ENCODE measurements at regions not wholly inside any gene's neighbourhood (a gene's known extent, or its start where the extent isn't known, plus 50 kb on each side); places are given as distances from the start of the nearest gene placed in this dataset.

DNA sequence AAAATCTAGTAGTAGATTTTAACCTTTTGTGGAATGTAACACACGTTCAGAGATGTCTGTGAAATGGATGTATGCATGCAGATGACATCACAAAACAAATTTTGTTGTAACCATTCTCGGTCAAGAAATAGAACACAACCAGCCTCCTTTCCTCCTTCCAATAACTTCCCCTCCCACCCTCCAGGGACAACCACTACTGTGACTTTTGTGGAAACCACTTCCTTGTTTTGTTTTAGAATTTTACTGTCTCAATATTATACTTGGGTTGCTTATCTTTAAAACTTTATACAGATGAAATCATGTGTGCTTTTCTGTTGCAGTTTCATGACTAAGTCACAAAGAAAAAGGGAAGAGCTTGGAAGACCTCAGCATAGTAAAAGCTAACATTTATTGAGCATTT is 189.4 kb upstream of the NCAM1 start:
- WGBS, 2 experiments, result 88 to 91% methylated on average over 1 to 2 of the region's 2 CpGs
- no peaks in the 10 kb centered on the region for H3K4me1 ChIP-seq (ENCODE audit: control insufficient read depth, insufficient read depth, low read length)
- no peaks in the 10 kb centered on the region for H3K27me3 ChIP-seq (ENCODE audit: control insufficient read depth, insufficient read depth, low read length, poor library complexity, severe bottlenecking)
- no peaks in the 10 kb centered on the region for H3K36me3 ChIP-seq (ENCODE audit: control insufficient read depth, insufficient read depth, low read length)
- no peaks in the 10 kb centered on the region for H3K9me3 ChIP-seq (ENCODE audit: control insufficient read depth, low read length)
- H3K27ac ChIP-seq (ENCODE audit: insufficient read depth, low read depth, low read length, poor library complexity, severe bottlenecking), result no peak overlapping the region
- no peak overlapping the region for H3K4me3 ChIP-seq (ENCODE audit: insufficient read depth, low read depth, low read length)

DNA sequence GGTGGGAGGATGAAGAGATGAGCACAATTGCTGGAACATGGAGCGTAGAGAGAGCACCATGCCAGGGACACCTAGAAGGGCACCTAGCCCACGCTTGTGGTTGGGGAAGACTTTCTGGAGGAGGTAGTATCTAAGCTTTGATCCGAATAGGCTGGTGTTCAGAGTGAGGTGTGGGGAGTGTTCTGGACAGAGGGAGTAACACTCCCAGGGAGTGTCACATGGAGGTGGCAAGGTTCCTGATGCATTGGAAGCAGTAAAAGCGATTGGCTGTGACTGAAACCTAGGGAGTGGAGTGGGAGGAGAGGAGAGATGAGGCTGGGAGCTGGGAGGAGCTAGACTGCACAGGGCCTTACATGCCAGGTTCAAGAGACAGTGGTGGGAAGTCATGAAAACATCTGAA is 188.0 kb upstream of the NCAM1 start:
- Histone ChIP-seq H3K27ac (ENCODE audit: insufficient read depth, low read depth, low read length, poor library complexity, severe bottlenecking) (no peak overlapping the region), H3K4me3 (ENCODE audit: insufficient read depth, low read depth, low read length) (no peak overlapping the region), H3K27me3 (ENCODE audit: control insufficient read depth, insufficient read depth, low read length, poor library complexity, severe bottlenecking) (no peaks in the 10 kb centered on the region), H3K36me3 (ENCODE audit: control insufficient read depth, insufficient read depth, low read length) (no peaks in the 10 kb centered on the region), H3K9me3 (ENCODE audit: control insufficient read depth, low read length) (no peaks in the 10 kb centered on the region), H3K4me1 (ENCODE audit: control insufficient read depth, insufficient read depth, low read length) (no peaks in the 10 kb centered on the region)
- WGBS, 2 experiments, result 88 to 90% methylated on average over 4 of the region's 4 CpGs

- H3K9me3 ChIP-seq (ENCODE audit: control insufficient read depth, low read length), result no peaks in the 10 kb centered on the region
- H3K27ac ChIP-seq (ENCODE audit: insufficient read depth, low read depth, low read length, poor library complexity, severe bottlenecking), result no peak overlapping the region
- no peak overlapping the region for H3K4me3 ChIP-seq (ENCODE audit: insufficient read depth, low read depth, low read length)
- H3K36me3 ChIP-seq (ENCODE audit: control insufficient read depth, insufficient read depth, low read length), result no peaks in the 10 kb centered on the region
- no peaks in the 10 kb centered on the region for H3K4me1 ChIP-seq (ENCODE audit: control insufficient read depth, insufficient read depth, low read length)
- H3K27me3 ChIP-seq (ENCODE audit: control insufficient read depth, insufficient read depth, low read length, poor library complexity, severe bottlenecking), result no peaks in the 10 kb centered on the region
- 94% methylated on average over 5 of the region's 5 CpGs for WGBS, 2 experiments
Measured at GRCh38 chr11:112776834-112777233, 184.4 kb upstream of the NCAM1 start.

- H3K9me3 ChIP-seq (ENCODE audit: control insufficient read depth, low read length), result no peaks in the 10 kb centered on the region
- H3K4me3 ChIP-seq (ENCODE audit: insufficient read depth, low read depth, low read length), result no peak overlapping the region
- no peaks in the 10 kb centered on the region for H3K27me3 ChIP-seq (ENCODE audit: control insufficient read depth, insufficient read depth, low read length, poor library complexity, severe bottlenecking)
- H3K4me1 ChIP-seq (ENCODE audit: control insufficient read depth, insufficient read depth, low read length), result no peaks in the 10 kb centered on the region
- no peak overlapping the region for H3K27ac ChIP-seq (ENCODE audit: insufficient read depth, low read depth, low read length, poor library complexity, severe bottlenecking)
- WGBS, 2 experiments, result 68 to 78% methylated on average over 12 of the region's 12 CpGs
- H3K36me3 ChIP-seq (ENCODE audit: control insufficient read depth, insufficient read depth, low read length), result no peaks in the 10 kb centered on the region
Measured at GRCh38 chr11:112777283-112777751, 183.9 kb upstream of the NCAM1 start.

GRCh38 chr11:112778091-112778876 is 182.9 kb upstream of the NCAM1 start:
- no peaks in the 10 kb centered on the region for H3K9me3 ChIP-seq (ENCODE audit: control insufficient read depth, low read length)
- H3K36me3 ChIP-seq (ENCODE audit: control insufficient read depth, insufficient read depth, low read length), result no peaks in the 10 kb centered on the region
- H3K27me3 ChIP-seq (ENCODE audit: control insufficient read depth, insufficient read depth, low read length, poor library complexity, severe bottlenecking), result no peaks in the 10 kb centered on the region
- no peak overlapping the region for H3K27ac ChIP-seq (ENCODE audit: insufficient read depth, low read depth, low read length, poor library complexity, severe bottlenecking)
- no peaks in the 10 kb centered on the region for H3K4me1 ChIP-seq (ENCODE audit: control insufficient read depth, insufficient read depth, low read length)
- no peak overlapping the region for H3K4me3 ChIP-seq (ENCODE audit: insufficient read depth, low read depth, low read length)
- 85 to 87% methylated on average over 12 of the region's 12 CpGs for WGBS, 2 experiments

- no peaks in the 10 kb centered on the region for H3K4me1 ChIP-seq (ENCODE audit: control insufficient read depth, insufficient read depth, low read length)
- 93 to 95% methylated on average over 2 to 3 of the region's 3 CpGs for WGBS, 2 experiments
- H3K9me3 ChIP-seq (ENCODE audit: control insufficient read depth, low read length), result no peaks in the 10 kb centered on the region
- H3K36me3 ChIP-seq (ENCODE audit: control insufficient read depth, insufficient read depth, low read length), result no peaks in the 10 kb centered on the region
- no peak overlapping the region for H3K27ac ChIP-seq (ENCODE audit: insufficient read depth, low read depth, low read length, poor library complexity, severe bottlenecking)
- no peak overlapping the region for H3K4me3 ChIP-seq (ENCODE audit: insufficient read depth, low read depth, low read length)
- no peaks in the 10 kb centered on the region for H3K27me3 ChIP-seq (ENCODE audit: control insufficient read depth, insufficient read depth, low read length, poor library complexity, severe bottlenecking)
Measured at GRCh38 chr11:112778877-112779266, 182.3 kb upstream of the NCAM1 start.

GRCh38 chr11:112780351-112781087 is 180.7 kb upstream of the NCAM1 start:
- Histone ChIP-seq H3K4me3 (ENCODE audit: insufficient read depth, low read depth, low read length) (no peak overlapping the region), H3K27me3 (ENCODE audit: control insufficient read depth, insufficient read depth, low read length, poor library complexity, severe bottlenecking) (no peaks in the 10 kb centered on the region), H3K36me3 (ENCODE audit: control insufficient read depth, insufficient read depth, low read length) (no peaks in the 10 kb centered on the region), H3K9me3 (ENCODE audit: control insufficient read depth, low read length) (no peaks in the 10 kb centered on the region), H3K4me1 (ENCODE audit: control insufficient read depth, insufficient read depth, low read length) (no peaks in the 10 kb centered on the region), H3K27ac (ENCODE audit: insufficient read depth, low read depth, low read length, poor library complexity, severe bottlenecking) (no peak overlapping the region)
- 92 to 93% methylated on average over 19 of the region's 19 CpGs for WGBS, 2 experiments

DNA sequence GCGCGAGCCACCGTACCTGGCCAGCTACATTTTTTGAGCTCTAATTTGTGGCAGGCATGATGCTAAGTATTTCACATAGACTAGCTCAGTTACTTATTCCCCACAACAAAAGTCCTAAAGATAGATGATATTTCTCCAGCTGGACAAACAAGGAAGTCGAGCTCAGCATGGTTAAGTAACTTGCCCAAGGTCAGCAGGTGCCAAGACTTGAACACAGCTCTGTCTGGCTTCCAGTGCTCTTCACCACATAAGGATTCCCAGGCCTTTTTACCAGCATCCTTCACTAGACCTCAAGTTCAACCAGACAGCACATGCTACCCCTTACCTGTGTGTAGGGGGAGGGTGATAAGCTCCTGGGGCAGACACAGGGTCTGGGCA is 177.3 kb upstream of the NCAM1 start:
- no peaks in the 10 kb centered on the region for H3K36me3 ChIP-seq (ENCODE audit: control insufficient read depth, insufficient read depth, low read length)
- no peaks in the 10 kb centered on the region for H3K4me1 ChIP-seq (ENCODE audit: control insufficient read depth, insufficient read depth, low read length)
- no peaks in the 10 kb centered on the region for H3K9me3 ChIP-seq (ENCODE audit: control insufficient read depth, low read length)
- H3K4me3 ChIP-seq (ENCODE audit: insufficient read depth, low read depth, low read length), result no peak overlapping the region
- 91 to 93% methylated on average over 4 of the region's 4 CpGs for WGBS, 2 experiments
- H3K27ac ChIP-seq (ENCODE audit: insufficient read depth, low read depth, low read length, poor library complexity, severe bottlenecking), result no peak overlapping the region
- no peaks in the 10 kb centered on the region for H3K27me3 ChIP-seq (ENCODE audit: control insufficient read depth, insufficient read depth, low read length, poor library complexity, severe bottlenecking)

- 88 to 90% methylated on average over 24 of the region's 24 CpGs for WGBS, 2 experiments
- Histone ChIP-seq H3K36me3 (ENCODE audit: control insufficient read depth, insufficient read depth, low read length) (no peaks in the 10 kb centered on the region), H3K9me3 (ENCODE audit: control insufficient read depth, low read length) (no peaks in the 10 kb centered on the region), H3K27ac (ENCODE audit: insufficient read depth, low read depth, low read length, poor library complexity, severe bottlenecking) (no peak overlapping the region), H3K4me3 (ENCODE audit: insufficient read depth, low read depth, low read length) (no peak overlapping the region), H3K4me1 (ENCODE audit: control insufficient read depth, insufficient read depth, low read length) (no peaks in the 10 kb centered on the region), H3K27me3 (ENCODE audit: control insufficient read depth, insufficient read depth, low read length, poor library complexity, severe bottlenecking) (no peaks in the 10 kb centered on the region)
Measured at GRCh38 chr11:112784323-112785073, 176.7 kb upstream of the NCAM1 start.

DNA sequence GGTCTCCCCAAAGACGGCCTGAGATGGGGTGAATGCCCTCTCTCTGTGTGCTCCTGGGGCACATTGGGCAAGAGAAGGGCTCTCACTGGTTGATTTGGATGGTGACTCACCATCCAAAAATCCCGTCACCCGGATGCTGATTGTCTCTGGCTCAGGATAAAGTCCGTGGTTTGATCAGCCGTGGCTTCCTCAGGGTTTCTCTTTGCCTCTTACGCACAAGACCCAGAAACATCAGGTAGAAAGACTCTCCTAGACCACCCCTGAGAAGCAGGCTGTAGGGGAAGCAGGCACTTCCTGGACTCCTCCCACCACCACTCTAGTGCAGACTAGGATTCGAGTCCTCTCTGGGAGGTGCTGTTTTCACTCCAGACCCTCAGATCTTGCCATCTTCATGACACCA is 176.1 kb upstream of the NCAM1 start:
- Histone ChIP-seq H3K9me3 (ENCODE audit: control insufficient read depth, low read length) (no peaks in the 10 kb centered on the region), H3K27me3 (ENCODE audit: control insufficient read depth, insufficient read depth, low read length, poor library complexity, severe bottlenecking) (no peaks in the 10 kb centered on the region), H3K4me3 (ENCODE audit: insufficient read depth, low read depth, low read length) (no peak overlapping the region), H3K27ac (ENCODE audit: insufficient read depth, low read depth, low read length, poor library complexity, severe bottlenecking) (no peak overlapping the region), H3K4me1 (ENCODE audit: control insufficient read depth, insufficient read depth, low read length) (no peaks in the 10 kb centered on the region), H3K36me3 (ENCODE audit: control insufficient read depth, insufficient read depth, low read length) (no peaks in the 10 kb centered on the region)
- WGBS, 2 experiments, result 91 to 93% methylated on average over 7 of the region's 7 CpGs
